ENCODE measurements at regions not wholly inside any gene's neighbourhood (a gene's known extent, or its start where the extent isn't known, plus 50 kb on each side); places are given as distances from the start of the nearest gene placed in this dataset.

GRCh38 chr5:84564321-84565075 is 179.8 kb upstream of the EDIL3 start:
- Histone ChIP-seq H3K4me2 (ENCODE audit: low read length) (no peak overlapping the region), H3K27ac (ENCODE audit: low read length) (no peak overlapping the region), H4K20me1 (ENCODE audit: insufficient read depth) (no peaks in the 10 kb centered on the region), H2AFZ (ENCODE audit: low read depth, low read length) (no peak overlapping the region), H3K9me3 (ENCODE audit: low read length) (no peaks in the 10 kb centered on the region), H3K79me2 (replicated peaks; ENCODE audit: insufficient read depth, low read length) (no peaks in the 10 kb centered on the region), H3K36me3 (ENCODE audit: insufficient read depth, low read length) (no peaks in the 10 kb centered on the region), H3F3A (ENCODE audit: insufficient read depth, low read length, poor library complexity, severe bottlenecking) (no peaks in the 10 kb centered on the region), H3K9ac (ENCODE audit: low read length) (no peak overlapping the region), H3K9me2 (ENCODE audit: insufficient read depth, low read length) (no peaks in the 10 kb centered on the region), H3K4me3 (ENCODE audit: low read length) (no peak overlapping the region), H3K27me3 (ENCODE audit: insufficient read depth, low read depth, low read length) (no peaks in the 10 kb centered on the region)
- TF ChIP-seq SMC3 (conservative IDR thresholded peaks at IDR 0.05; ENCODE audit: poor library complexity): no peak
- TF ChIP-seq MXI1 (conservative IDR thresholded peaks at IDR 0.05; ENCODE audit: poor library complexity, severe bottlenecking): no peak
- TF ChIP-seq, protein P1, sequence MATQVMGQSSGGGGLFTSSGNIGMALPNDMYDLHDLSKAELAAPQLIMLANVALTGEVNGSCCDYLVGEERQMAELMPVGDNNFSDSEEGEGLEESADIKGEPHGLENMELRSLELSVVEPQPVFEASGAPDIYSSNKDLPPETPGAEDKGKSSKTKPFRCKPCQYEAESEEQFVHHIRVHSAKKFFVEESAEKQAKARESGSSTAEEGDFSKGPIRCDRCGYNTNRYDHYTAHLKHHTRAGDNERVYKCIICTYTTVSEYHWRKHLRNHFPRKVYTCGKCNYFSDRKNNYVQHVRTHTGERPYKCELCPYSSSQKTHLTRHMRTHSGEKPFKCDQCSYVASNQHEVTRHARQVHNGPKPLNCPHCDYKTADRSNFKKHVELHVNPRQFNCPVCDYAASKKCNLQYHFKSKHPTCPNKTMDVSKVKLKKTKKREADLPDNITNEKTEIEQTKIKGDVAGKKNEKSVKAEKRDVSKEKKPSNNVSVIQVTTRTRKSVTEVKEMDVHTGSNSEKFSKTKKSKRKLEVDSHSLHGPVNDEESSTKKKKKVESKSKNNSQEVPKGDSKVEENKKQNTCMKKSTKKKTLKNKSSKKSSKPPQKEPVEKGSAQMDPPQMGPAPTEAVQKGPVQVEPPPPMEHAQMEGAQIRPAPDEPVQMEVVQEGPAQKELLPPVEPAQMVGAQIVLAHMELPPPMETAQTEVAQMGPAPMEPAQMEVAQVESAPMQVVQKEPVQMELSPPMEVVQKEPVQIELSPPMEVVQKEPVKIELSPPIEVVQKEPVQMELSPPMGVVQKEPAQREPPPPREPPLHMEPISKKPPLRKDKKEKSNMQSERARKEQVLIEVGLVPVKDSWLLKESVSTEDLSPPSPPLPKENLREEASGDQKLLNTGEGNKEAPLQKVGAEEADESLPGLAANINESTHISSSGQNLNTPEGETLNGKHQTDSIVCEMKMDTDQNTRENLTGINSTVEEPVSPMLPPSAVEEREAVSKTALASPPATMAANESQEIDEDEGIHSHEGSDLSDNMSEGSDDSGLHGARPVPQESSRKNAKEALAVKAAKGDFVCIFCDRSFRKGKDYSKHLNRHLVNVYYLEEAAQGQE (IDR thresholded peaks at IDR 0.05; ENCODE audit: borderline replicate concordance): peak; percentile 54
- TF ChIP-seq EP300 (conservative IDR thresholded peaks at IDR 0.05; ENCODE audit: poor library complexity, severe bottlenecking): peak; percentile 36
- TF ChIP-seq POLR2AphosphoS5 (IDR thresholded peaks at IDR 0.05): peak; percentile 23
- TF ChIP-seq TAF1 (IDR thresholded peaks at IDR 0.05; ENCODE audit: low read depth): no peak
- no peak for TF ChIP-seq RAD21 (conservative IDR thresholded peaks at IDR 0.05)
- TF ChIP-seq EZH2 (IDR thresholded peaks at IDR 0.05; ENCODE audit: borderline replicate concordance, insufficient read depth, low read length, poor library complexity, severe bottlenecking): no peak

- Histone ChIP-seq H3K9me3 (ENCODE audit: low read length) (no peaks in the 10 kb centered on the region), H3K27ac (ENCODE audit: low read length) (no peak overlapping the region), H2AFZ (ENCODE audit: low read depth, low read length) (no peak overlapping the region), H3F3A (ENCODE audit: insufficient read depth, low read length, poor library complexity, severe bottlenecking) (no peaks in the 10 kb centered on the region), H3K4me2 (ENCODE audit: low read length) (no peak overlapping the region), H4K20me1 (ENCODE audit: insufficient read depth) (no peaks in the 10 kb centered on the region), H3K79me2 (replicated peaks; ENCODE audit: insufficient read depth, low read length) (no peaks in the 10 kb centered on the region), H3K36me3 (ENCODE audit: insufficient read depth, low read length) (no peaks in the 10 kb centered on the region), H3K9me2 (ENCODE audit: insufficient read depth, low read length) (no peaks in the 10 kb centered on the region), H3K4me3 (ENCODE audit: low read length) (no peak overlapping the region), H3K9ac (ENCODE audit: low read length) (no peak overlapping the region), H3K27me3 (ENCODE audit: insufficient read depth, low read depth, low read length) (no peaks in the 10 kb centered on the region)
- TF ChIP-seq SMC3 (conservative IDR thresholded peaks at IDR 0.05; ENCODE audit: poor library complexity) (no peak), MXI1 (conservative IDR thresholded peaks at IDR 0.05; ENCODE audit: poor library complexity, severe bottlenecking) (no peak), POLR2AphosphoS5 (IDR thresholded peaks at IDR 0.05) (no peak), EP300 (conservative IDR thresholded peaks at IDR 0.05; ENCODE audit: poor library complexity, severe bottlenecking) (no peak), EZH2 (IDR thresholded peaks at IDR 0.05; ENCODE audit: borderline replicate concordance, insufficient read depth, low read length, poor library complexity, severe bottlenecking) (no peak), TAF1 (IDR thresholded peaks at IDR 0.05; ENCODE audit: low read depth) (no peak), RAD21 (conservative IDR thresholded peaks at IDR 0.05) (no peak)
- TF ChIP-seq, protein P2, sequence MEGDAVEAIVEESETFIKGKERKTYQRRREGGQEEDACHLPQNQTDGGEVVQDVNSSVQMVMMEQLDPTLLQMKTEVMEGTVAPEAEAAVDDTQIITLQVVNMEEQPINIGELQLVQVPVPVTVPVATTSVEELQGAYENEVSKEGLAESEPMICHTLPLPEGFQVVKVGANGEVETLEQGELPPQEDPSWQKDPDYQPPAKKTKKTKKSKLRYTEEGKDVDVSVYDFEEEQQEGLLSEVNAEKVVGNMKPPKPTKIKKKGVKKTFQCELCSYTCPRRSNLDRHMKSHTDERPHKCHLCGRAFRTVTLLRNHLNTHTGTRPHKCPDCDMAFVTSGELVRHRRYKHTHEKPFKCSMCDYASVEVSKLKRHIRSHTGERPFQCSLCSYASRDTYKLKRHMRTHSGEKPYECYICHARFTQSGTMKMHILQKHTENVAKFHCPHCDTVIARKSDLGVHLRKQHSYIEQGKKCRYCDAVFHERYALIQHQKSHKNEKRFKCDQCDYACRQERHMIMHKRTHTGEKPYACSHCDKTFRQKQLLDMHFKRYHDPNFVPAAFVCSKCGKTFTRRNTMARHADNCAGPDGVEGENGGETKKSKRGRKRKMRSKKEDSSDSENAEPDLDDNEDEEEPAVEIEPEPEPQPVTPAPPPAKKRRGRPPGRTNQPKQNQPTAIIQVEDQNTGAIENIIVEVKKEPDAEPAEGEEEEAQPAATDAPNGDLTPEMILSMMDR (IDR thresholded peaks at IDR 0.05; ENCODE audit: poor library complexity, severe bottlenecking): no peak
- TF ChIP-seq, protein P1 (IDR thresholded peaks at IDR 0.05; ENCODE audit: borderline replicate concordance): no peak
These were observed 165.5 kb upstream of the EDIL3 start for GRCh38 chr5:84550222-84550621.

Measured in neural cell (in vitro differentiated cells).